ENCODE measurements at regions not wholly inside any gene's neighbourhood (a gene's known extent, or its start where the extent isn't known, plus 50 kb on each side); places are given as distances from the start of the nearest gene placed in this dataset.

DNA sequence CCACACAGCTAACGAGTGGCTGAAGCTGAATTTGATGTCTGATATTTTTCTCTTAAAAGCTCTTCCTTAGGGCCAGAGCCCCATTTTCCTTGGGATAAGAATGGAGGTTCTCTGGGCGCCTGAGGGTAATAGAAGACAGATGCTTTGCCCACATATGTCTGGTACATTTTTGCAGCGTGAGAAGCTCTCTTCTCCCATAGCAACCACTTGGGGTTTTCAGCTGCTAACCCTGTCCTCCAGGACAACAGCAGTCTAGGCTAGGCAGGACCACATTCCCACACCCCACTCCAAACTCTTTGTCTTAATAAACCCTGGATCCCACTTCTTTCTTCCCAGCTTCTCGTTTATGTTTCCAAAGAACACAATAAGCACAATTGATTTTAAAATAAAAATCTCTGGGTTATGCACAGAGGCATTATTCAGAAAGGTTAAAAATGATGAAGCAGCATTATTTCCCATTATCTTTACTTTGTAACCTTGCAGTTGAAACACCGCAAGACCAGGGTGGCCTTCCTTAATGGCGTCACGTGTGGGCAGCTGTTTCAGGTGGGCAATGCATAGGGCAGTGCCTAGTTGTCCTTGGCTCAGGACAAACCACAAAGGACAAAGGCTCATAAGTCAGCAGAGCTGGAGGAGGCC lies 56.5 kb upstream of the NTRK3 start:
- no peak for TF ChIP-seq EP300 (IDR thresholded peaks at IDR 0.05)
- TF ChIP-seq, protein P1, sequence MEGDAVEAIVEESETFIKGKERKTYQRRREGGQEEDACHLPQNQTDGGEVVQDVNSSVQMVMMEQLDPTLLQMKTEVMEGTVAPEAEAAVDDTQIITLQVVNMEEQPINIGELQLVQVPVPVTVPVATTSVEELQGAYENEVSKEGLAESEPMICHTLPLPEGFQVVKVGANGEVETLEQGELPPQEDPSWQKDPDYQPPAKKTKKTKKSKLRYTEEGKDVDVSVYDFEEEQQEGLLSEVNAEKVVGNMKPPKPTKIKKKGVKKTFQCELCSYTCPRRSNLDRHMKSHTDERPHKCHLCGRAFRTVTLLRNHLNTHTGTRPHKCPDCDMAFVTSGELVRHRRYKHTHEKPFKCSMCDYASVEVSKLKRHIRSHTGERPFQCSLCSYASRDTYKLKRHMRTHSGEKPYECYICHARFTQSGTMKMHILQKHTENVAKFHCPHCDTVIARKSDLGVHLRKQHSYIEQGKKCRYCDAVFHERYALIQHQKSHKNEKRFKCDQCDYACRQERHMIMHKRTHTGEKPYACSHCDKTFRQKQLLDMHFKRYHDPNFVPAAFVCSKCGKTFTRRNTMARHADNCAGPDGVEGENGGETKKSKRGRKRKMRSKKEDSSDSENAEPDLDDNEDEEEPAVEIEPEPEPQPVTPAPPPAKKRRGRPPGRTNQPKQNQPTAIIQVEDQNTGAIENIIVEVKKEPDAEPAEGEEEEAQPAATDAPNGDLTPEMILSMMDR (IDR thresholded peaks at IDR 0.05) = no peak
- TF ChIP-seq POLR2AphosphoS5 (IDR thresholded peaks at IDR 0.05) = no peak
